WTC11 (cell line): ENCODE measurements at regions not wholly inside any gene's neighbourhood (a gene's known extent, or its start where the extent isn't known, plus 50 kb on each side); places are given as distances from the start of the nearest gene placed in this dataset.

Experiments
- CREB1 ChIP-seq: sonication (generic); formaldehyde crosslinking; IDR thresholded peaks from 2 replicates; pipeline ENCODE4 v1.8.0; 2023; ENCODE audit warnings: mild to moderate bottlenecking, missing genetic modification reagents
- CREM ChIP-seq: sonication (generic); formaldehyde crosslinking; IDR thresholded peaks from 2 replicates; pipeline ENCODE4 v1.8.1; 2022; ENCODE audit warnings: mild to moderate bottlenecking, missing genetic modification reagents, moderate library complexity
- CTCF ChIP-seq: fragments of 200-600 bp; IDR thresholded peaks from 2 replicates; pipeline ENCODE4 v1.8.0; 2022; ENCODE audit warnings: antibody characterized with exemption
- E2F5 ChIP-seq: sonication (generic); formaldehyde crosslinking; IDR thresholded peaks from 2 replicates; pipeline ENCODE4 v1.8.1; 2022; ENCODE audit warnings: mild to moderate bottlenecking, moderate library complexity, missing genetic modification reagents
- FOXP4 ChIP-seq: sonication (generic); formaldehyde crosslinking; IDR thresholded peaks from 2 replicates; pipeline ENCODE4 v1.8.0; 2022; ENCODE audit warnings: mild to moderate bottlenecking, missing genetic modification reagents
- JUN ChIP-seq: sonication (generic); formaldehyde crosslinking; IDR thresholded peaks from 2 replicates; pipeline ENCODE4 v1.8.0; 2023; ENCODE audit warnings: mild to moderate bottlenecking, missing genetic modification reagents
- MAX ChIP-seq: sonication (generic); formaldehyde crosslinking; IDR thresholded peaks from 2 replicates; pipeline ENCODE4 v1.8.0; 2022; ENCODE audit warnings: mild to moderate bottlenecking, missing genetic modification reagents
- NR2C2 ChIP-seq: sonication (generic); formaldehyde crosslinking; IDR thresholded peaks from 2 replicates; pipeline ENCODE4 v1.8.0; 2022; ENCODE audit warnings: mild to moderate bottlenecking, missing genetic modification reagents
- PRDM15 ChIP-seq: sonication (generic); formaldehyde crosslinking; IDR thresholded peaks from 2 replicates; pipeline ENCODE4 v1.8.0; 2022; ENCODE audit warnings: missing genetic modification reagents
- SMAD3 ChIP-seq: sonication (generic); formaldehyde crosslinking; IDR thresholded peaks from 2 replicates; pipeline ENCODE4 v1.8.0; 2022; ENCODE audit warnings: missing genetic modification reagents, mild to moderate bottlenecking, borderline replicate concordance
- STAT6 ChIP-seq: sonication (generic); formaldehyde crosslinking; conservative IDR thresholded peaks from 2 replicates; pipeline ENCODE4 v1.8.1; 2023; ENCODE audit warnings: mild to moderate bottlenecking, low read depth, missing genetic modification reagents, moderate library complexity
- TP53 ChIP-seq: sonication (generic); formaldehyde crosslinking; IDR thresholded peaks from 2 replicates; pipeline ENCODE4 v1.8.1; 2023; ENCODE audit warnings: mild to moderate bottlenecking, missing genetic modification reagents
- ZBTB21 ChIP-seq: sonication (generic); formaldehyde crosslinking; IDR thresholded peaks from 2 replicates; pipeline ENCODE4 v1.8.1; 2023; ENCODE audit warnings: mild to moderate bottlenecking, missing genetic modification reagents, borderline replicate concordance

GRCh38 chrX:46228389-46228788 is 316.8 kb downstream of the ZNF674 start:
- TF ChIP-seq FOXP4 (CRISPR knock-in tag), result no peak
- no peak for TF ChIP-seq CTCF
- no peak for TF ChIP-seq JUN (CRISPR knock-in tag)
- TF ChIP-seq STAT6 (CRISPR knock-in tag), result no peak
- TF ChIP-seq TP53 (CRISPR knock-in tag), result no peak
- TF ChIP-seq CREB1 (CRISPR knock-in tag), result no peak
- no peak for TF ChIP-seq E2F5 (CRISPR knock-in tag)
- TF ChIP-seq CREM (CRISPR knock-in tag), result no peak
- no peak for TF ChIP-seq NR2C2 (CRISPR knock-in tag)
- TF ChIP-seq PRDM15 (CRISPR knock-in tag), result no peak
- no peak for TF ChIP-seq SMAD3 (CRISPR knock-in tag)
- TF ChIP-seq MAX (CRISPR knock-in tag), result no peak
- TF ChIP-seq ZBTB21 (CRISPR knock-in tag), result no peak
